ENCODE measurements at regions not wholly inside any gene's neighbourhood (a gene's known extent, or its start where the extent isn't known, plus 50 kb on each side); places are given as distances from the start of the nearest gene placed in this dataset.

GRCh38 chr10:78898341-78899097 is 170.2 kb upstream of the ZMIZ1 start:
- DNase-seq (ENCODE audit: insufficient read length, low spot score) = no peak
- no peak for FAIRE-seq
- no peak for TF ChIP-seq POLR2A (IDR thresholded peaks at IDR 0.05; ENCODE audit: low read depth, low read length)

DNA sequence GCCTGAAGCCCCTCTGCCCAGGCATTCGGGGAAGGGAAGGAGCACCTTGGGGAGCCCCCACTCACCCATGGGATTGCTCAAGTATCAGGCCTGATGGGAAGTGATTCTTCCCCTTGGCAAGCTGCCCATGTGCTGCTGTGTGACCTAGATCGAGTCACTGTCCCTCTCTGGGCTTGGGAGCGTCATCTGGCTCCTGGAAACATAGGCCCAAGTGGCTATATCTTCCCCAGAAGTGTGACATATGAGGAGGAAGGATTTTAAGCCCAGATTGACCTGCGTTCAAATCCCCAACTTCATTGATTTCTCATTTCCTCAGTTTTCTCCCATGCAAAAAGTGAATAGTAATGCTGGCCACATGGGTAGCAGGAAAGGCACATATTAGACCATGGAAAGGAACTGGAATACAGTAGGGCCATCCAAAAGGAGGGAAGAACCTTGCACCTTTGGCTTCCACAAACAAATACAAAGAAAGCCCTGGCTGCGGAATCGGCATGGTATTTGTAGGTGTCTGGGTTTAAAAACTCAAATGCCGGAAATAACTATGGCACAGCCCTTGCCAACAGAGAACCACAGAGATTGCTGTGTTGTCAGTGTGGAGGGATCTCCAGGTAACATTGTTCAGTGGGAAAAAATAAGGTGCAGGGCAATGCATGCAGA is 169.5 kb upstream of the ZMIZ1 start:
- TF ChIP-seq POLR2A (IDR thresholded peaks at IDR 0.05; ENCODE audit: low read depth, low read length) = no peak
- DNase-seq (ENCODE audit: insufficient read length, low spot score) (no peak), FAIRE-seq (no peak)

- no peak for DNase-seq (ENCODE audit: insufficient read length, low spot score)
Observed at GRCh38 chr10:78899996-78900714, 168.6 kb upstream of the ZMIZ1 start.

GRCh38 chr10:78900715-78901430 is 167.9 kb upstream of the ZMIZ1 start:
- TF ChIP-seq POLR2A (IDR thresholded peaks at IDR 0.05; ENCODE audit: low read depth, low read length) = no peak
- DNase-seq (ENCODE audit: insufficient read length, low spot score) (no peak), FAIRE-seq (no peak)

More at GRCh38 chr10:78899996-78900714, 168.6 kb upstream of the ZMIZ1 start:
- no peak for TF ChIP-seq POLR2A (IDR thresholded peaks at IDR 0.05; ENCODE audit: low read depth, low read length)
- FAIRE-seq = no peak

- no peak for DNase-seq (ENCODE audit: insufficient read length, low spot score)
- no peak for TF ChIP-seq POLR2A (IDR thresholded peaks at IDR 0.05; ENCODE audit: low read depth, low read length)
- no peak for FAIRE-seq
Observed at GRCh38 chr10:78901694-78902093, 167.1 kb upstream of the ZMIZ1 start.

DNA sequence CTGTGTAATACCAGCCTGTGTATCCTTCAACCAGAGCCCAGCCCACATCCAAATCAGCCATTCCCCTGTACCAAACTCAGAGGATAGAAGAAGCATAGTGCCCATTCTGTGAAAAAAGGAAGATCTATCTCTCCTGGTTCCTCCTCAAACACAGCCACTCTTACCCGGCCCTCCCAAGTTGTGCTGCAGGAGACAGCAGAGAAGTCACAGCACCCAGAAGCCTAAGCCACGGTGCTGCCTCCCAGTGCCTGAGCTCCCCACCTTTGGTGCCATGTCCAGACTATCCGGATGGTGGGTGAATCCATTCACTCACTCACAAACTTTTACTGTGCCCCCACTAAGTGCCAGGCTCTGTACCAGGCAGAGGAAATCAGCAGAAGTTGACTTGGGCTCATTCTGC is 166.0 kb upstream of the ZMIZ1 start:
- FAIRE-seq = no peak
- DNase-seq (ENCODE audit: insufficient read length, low spot score) = no peak
- TF ChIP-seq POLR2A (IDR thresholded peaks at IDR 0.05; ENCODE audit: low read depth, low read length) = no peak

DNA sequence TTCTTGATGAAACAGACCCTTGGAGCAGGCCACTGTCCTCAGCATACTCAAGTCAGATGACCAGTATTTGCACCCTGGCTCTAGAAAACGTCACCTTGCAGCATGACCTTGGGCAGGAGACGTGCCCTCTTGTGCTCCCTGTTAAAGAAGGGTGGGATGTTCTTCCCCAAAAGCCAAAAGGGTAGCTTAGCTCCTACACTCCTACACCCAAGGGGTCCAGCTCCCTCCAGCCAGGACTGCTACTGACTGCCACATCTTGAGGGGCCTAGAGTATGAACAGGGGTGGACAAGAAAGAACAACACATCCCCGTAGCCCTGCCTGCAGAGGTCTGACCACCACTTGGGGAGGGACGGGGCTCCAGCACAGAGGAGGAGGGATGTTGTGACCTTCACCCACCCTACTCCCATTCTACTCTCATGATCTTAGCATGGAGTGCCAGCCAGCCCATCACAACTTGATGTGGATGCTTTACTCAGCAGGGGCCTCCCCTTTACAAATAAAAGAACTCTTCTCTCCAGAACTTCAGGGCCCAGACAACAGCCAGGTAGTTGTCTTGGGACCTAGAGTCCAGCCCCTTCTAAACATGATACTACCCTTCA is 165.3 kb upstream of the ZMIZ1 start:
- FAIRE-seq (no peak), DNase-seq (ENCODE audit: insufficient read length, low spot score) (no peak)
- TF ChIP-seq POLR2A (IDR thresholded peaks at IDR 0.05; ENCODE audit: low read depth, low read length) = no peak

GRCh38 chr10:78904196-78904595 is 164.6 kb upstream of the ZMIZ1 start:
- FAIRE-seq (no peak), DNase-seq (ENCODE audit: insufficient read length, low spot score) (no peak)
- TF ChIP-seq POLR2A (IDR thresholded peaks at IDR 0.05; ENCODE audit: low read depth, low read length) = no peak

- no peak for TF ChIP-seq POLR2A (IDR thresholded peaks at IDR 0.05; ENCODE audit: low read depth, low read length)
- FAIRE-seq (no peak), DNase-seq (ENCODE audit: insufficient read length, low spot score) (no peak)
Observed at GRCh38 chr10:78905015-78905956, 163.5 kb upstream of the ZMIZ1 start.

DNA sequence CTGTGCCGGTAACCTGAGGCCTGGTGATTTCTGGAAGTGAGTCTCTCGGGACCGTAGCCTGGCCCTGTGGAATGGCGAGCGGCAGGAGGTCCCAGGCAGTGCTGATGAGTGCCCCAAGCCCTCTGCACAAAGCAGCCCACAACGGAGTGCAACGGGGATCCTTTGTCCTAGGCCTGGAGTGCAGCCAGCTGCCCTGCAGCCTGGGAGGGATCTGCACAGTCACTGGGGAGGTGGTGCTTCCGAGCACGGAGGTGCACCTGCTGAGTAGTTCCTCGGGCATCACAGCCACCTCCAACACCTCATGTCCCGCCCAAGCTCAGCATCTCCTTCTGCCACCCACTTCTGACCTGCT is 162.8 kb upstream of the ZMIZ1 start:
- no peak for FAIRE-seq
- TF ChIP-seq POLR2A (IDR thresholded peaks at IDR 0.05; ENCODE audit: low read depth, low read length) = no peak

DNA sequence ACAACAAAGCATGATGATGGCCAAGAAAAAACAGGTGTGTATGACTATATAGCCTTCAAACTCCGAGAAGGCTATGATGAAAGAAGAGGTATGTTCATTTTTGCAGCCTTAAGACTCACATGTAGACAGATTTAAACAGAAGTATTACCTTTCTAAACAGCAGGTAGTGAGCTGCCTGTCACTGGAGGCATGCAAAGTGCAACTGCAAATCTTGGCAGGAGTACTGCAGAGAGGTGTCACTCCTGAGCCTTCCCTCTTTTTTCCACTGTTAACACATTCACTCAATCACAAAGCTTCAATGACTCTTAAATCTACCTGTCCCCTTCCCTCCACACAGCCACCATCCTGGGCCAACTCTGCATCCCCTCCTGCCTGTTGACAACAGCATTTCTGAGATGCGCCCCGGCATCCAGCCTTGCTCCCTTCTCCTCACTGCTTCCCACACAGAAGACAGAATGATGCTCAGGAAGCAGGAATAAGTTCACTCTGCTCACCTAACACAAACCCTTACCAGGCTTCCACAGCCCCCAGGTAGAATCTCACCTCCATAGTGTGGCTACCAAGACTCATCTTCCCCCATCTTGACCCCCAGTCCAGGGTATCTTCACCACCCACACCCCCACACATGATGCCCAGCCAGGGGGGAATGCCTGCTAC is 161.9 kb upstream of the ZMIZ1 start:
- no peak for TF ChIP-seq POLR2A (IDR thresholded peaks at IDR 0.05; ENCODE audit: low read depth, low read length)
- DNase-seq (ENCODE audit: insufficient read length, low spot score) (no peak), FAIRE-seq (no peak)

More for the DNA sequence above, 162.8 kb upstream of the ZMIZ1 start:
- no peak for DNase-seq (ENCODE audit: insufficient read length, low spot score)

DNA sequence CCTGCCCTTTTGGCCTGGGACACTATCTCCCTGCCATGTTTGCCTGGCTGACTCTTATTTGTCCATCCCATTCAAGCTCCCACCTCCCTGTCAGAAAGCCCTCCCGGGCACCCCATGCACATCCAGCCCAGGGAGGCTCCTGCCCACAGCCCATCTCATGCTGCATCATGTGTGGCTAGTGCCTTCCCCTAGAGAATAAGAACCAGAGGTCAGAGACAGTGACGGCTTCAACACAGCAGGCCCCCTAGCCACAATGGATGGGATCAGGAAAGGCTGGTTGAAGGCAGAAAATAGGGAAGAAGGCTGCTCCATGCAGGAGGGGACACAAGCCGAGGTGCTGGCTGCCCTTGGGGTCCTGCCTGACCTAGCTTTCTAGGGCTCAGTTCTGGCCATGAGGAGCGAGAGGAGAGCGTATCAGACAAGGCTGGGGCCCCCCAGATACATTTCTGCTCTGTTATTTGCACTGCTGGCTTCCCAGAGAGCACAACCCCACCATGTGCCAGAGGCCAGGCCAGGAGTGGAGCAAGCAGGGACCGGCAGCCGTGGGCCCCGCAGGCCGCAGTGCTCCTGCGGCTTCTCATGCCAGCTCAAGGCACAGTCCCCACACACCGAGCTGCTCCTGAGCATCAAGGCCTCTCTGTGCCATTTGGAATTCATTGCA is 161.1 kb upstream of the ZMIZ1 start:
- DNase-seq (ENCODE audit: insufficient read length, low spot score) (no peak), FAIRE-seq (no peak)

More for the DNA sequence above, 161.1 kb upstream of the ZMIZ1 start:
- no peak for TF ChIP-seq POLR2A (IDR thresholded peaks at IDR 0.05; ENCODE audit: low read depth, low read length)

Measured in H54 (cell line).